Immature natural killer cell (primary cell): ENCODE measurements at regions not wholly inside any gene's neighbourhood (a gene's known extent, or its start where the extent isn't known, plus 50 kb on each side); places are given as distances from the start of the nearest gene placed in this dataset.
A peak's percentile ranks its signal among the peaks of the same experiment; 100 is the strongest.

ENCODE experiments used
- DNase-seq, 3 donors: peaks; one replicate each; pipeline ENCODE4 v3.0.0; 2022; ENCODE audit warnings: mixed read lengths in 1 of 3
- H3K27ac Mint-ChIP-seq, 6 donors: one replicate each; pipeline ENCODE4 v1.8.0; 2020; ENCODE audit warnings: mixed read lengths in 6 of 6, mild to moderate bottlenecking in 5 of 6, inconsistent platforms in 4 of 6, moderate library complexity in 3 of 6
- H3K27me3 Mint-ChIP-seq, 3 donors: one replicate each; pipeline ENCODE4 v1.8.0; 2020 to 2021; ENCODE audit warnings: low read depth in 3 of 3, mild to moderate bottlenecking in 3 of 3, mixed read lengths in 3 of 3, moderate library complexity in 3 of 3, inconsistent platforms in 1 of 3
- H3K36me3 Mint-ChIP-seq, 3 donors: one replicate each; pipeline ENCODE4 v1.8.0; 2020; ENCODE audit warnings: mixed read lengths in 3 of 3, inconsistent platforms in 2 of 3, mild to moderate bottlenecking in 2 of 3
- H3K4me1 Mint-ChIP-seq, 2 donors: one replicate each; pipeline ENCODE4 v1.8.0; 2020; ENCODE audit warnings: inconsistent platforms in 2 of 2, mild to moderate bottlenecking in 2 of 2, mixed read lengths in 2 of 2, moderate library complexity in 1 of 2
- H3K4me3 Mint-ChIP-seq, 5 donors: one replicate each; pipeline ENCODE4 v1.8.0; 2020; ENCODE audit warnings: mild to moderate bottlenecking in 5 of 5, mixed read lengths in 5 of 5, inconsistent platforms in 3 of 5, moderate library complexity in 3 of 5
- H3K9me3 Mint-ChIP-seq, 6 donors: one replicate each; pipeline ENCODE4 v1.8.0; 2020; ENCODE audit warnings: mild to moderate bottlenecking in 6 of 6, mixed read lengths in 6 of 6, inconsistent platforms in 4 of 6, moderate library complexity in 3 of 6

DNA sequence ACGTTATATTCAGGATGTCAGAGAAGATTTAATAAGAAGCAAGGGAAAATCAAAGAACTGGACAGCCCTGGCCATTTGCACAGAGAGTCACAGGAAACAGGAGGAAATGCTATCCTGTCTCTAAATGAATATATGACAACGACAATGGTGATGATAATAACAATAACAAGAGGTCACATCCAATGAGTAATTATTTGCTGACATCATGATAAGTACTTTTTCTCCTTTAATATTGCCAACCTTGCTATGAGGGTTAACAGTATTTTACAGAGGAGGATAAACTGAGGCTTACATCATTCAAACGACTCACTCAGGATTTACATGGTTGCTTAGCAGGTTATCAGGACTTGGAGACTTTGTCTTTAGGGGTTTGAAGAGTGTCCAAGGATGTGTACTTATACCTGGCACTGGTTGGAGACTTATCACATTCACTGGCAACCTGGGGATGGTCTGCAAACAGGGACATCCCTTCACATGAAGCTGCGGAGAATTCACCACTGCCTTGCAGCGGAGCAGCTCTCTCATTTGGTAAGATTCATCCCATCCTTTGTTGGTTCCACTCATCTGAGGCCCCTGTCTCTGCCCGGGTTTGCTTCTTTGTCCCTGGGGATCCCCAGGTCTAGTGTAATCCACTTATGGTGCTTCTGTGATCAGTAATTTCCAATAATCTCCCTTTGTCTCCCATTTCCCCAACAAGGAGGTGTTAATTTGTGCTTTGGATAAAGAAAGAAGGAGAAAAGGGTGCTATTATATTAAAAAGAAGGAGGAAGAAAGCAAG, 637.8 kb downstream of the BCL11B start:
- H3K27ac Mint-ChIP-seq: no peak overlapping the region
- no peaks in the 10 kb centered on the region for H3K36me3 Mint-ChIP-seq

DNA sequence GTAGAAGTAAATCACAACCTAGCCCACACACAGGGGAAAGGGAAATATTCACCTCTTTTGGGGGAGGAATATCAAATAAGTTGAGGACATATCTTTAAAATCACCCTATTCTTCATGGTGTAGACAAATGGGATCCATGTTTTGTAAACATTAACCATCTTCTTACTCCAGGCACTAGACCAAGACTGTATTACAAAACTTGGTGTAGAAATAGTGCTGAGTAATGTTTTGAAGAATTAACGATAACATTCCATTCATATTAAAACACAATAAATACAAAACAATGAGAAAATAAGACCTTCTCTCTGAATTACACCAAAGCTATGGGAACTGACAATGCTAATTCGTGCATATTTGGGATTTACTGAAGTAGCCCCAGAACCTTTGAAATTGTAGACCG, 633.6 kb downstream of the BCL11B start:
- Mint-ChIP-seq H3K9me3 (peaks cover 0 to 5% (median 0%) of the 10 kb centered on the region in 6 donors), H3K27me3 (peaks cover 0 to 5% (median 2%) of the 10 kb centered on the region in 3 donors), H3K36me3 (no peaks in the 10 kb centered on the region), H3K27ac (no peak overlapping the region), H3K4me3 (no peak overlapping the region), H3K4me1 (no peaks in the 10 kb centered on the region)
- no peak for DNase-seq

More for the DNA sequence above, 637.8 kb downstream of the BCL11B start:
- DNase-seq: no peak
- no peaks in the 10 kb centered on the region for H3K9me3 Mint-ChIP-seq
- peaks cover 0 to 2% (median 0%) of the 10 kb centered on the region in 3 donors for H3K27me3 Mint-ChIP-seq
- no peaks in the 10 kb centered on the region for H3K4me1 Mint-ChIP-seq
- no peak overlapping the region for H3K4me3 Mint-ChIP-seq

DNA sequence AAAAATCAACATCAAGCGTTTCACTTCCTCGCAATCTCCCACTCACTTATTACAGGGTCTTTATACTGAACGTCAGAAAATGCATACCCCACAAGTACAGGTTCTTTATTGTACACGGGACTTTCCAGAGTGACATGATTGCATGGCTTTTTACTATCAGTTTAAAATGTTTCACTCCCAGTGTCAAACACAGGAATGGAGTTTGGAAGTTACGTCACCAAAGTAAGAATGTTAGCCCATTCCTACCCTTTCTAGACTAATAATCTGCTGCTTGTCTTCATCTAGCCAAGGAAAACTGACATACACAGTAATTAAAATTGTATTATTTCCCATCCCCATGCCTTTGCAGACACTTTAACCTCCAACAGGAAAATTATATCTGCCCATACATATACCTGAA, 624.2 kb downstream of the BCL11B start:
- H3K4me1 Mint-ChIP-seq: no peaks in the 10 kb centered on the region
- no peak overlapping the region for H3K4me3 Mint-ChIP-seq
- H3K36me3 Mint-ChIP-seq: no peaks in the 10 kb centered on the region
- no peak overlapping the region for H3K27ac Mint-ChIP-seq
- peaks cover 1 to 11% (median 5%) of the 10 kb centered on the region in 3 donors for H3K27me3 Mint-ChIP-seq
- peaks cover 0 to 4% (median 0%) of the 10 kb centered on the region in 6 donors for H3K9me3 Mint-ChIP-seq
- DNase-seq: no peak

DNA sequence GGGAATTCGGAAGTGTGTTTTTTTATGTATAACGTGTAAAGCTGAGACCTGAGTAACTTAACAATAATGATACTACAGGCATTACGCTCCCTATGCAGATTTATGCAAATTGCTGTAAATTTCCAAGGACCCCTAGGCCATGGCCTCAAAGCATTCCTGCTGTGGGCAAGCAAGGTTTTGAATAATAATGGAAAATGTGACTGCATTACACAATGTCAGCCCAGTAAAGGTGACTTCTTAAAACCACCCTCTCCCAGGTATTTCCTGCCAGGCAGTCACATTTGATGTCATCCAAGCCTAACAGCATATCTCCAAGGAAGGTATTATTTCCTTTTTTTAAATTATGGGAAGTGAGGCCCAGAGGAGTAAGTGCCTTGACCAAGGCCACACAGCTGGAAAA, 621.0 kb downstream of the BCL11B start:
- no peak overlapping the region for H3K27ac Mint-ChIP-seq
- H3K36me3 Mint-ChIP-seq: peaks cover 0 to 3% (median under 1%) of the 10 kb centered on the region in 3 donors
- no peak overlapping the region for H3K4me3 Mint-ChIP-seq

DNA sequence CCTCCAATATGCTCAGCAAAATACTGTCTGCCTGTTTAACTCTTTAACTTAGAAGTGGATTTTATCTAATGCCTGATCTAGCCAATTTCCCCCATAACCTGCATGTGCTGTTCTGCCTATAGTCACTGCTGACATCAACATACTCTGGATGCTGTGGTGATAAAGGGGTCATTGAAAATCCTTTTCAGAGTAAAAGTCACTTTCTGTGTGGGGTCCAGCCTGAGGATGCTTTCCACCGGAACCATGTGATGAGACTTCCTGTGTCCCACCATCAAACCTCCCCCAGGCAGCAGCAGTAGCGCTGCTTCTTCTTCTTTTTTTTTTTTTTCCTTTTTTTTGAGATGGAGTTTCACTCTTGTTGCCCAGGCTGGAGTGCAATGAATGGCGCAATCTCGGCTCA, 607.0 kb downstream of the BCL11B start:
- Mint-ChIP-seq H3K36me3 (no peaks in the 10 kb centered on the region), H3K27ac (no peak overlapping the region), H3K27me3 (peaks cover 0 to 7% (median 4%) of the 10 kb centered on the region in 3 donors), H3K9me3 (no peaks in the 10 kb centered on the region), H3K4me3 (no peak overlapping the region), H3K4me1 (no peaks in the 10 kb centered on the region)
- DNase-seq: no peak

More for the DNA sequence above, 621.0 kb downstream of the BCL11B start:
- Mint-ChIP-seq H3K27me3 (peaks cover 0 to 6% (median 4%) of the 10 kb centered on the region in 3 donors), H3K9me3 (peaks cover under 1 to 11% (median 8%) of the 10 kb centered on the region in 6 donors), H3K4me1 (no peaks in the 10 kb centered on the region)
- no peak for DNase-seq

DNA sequence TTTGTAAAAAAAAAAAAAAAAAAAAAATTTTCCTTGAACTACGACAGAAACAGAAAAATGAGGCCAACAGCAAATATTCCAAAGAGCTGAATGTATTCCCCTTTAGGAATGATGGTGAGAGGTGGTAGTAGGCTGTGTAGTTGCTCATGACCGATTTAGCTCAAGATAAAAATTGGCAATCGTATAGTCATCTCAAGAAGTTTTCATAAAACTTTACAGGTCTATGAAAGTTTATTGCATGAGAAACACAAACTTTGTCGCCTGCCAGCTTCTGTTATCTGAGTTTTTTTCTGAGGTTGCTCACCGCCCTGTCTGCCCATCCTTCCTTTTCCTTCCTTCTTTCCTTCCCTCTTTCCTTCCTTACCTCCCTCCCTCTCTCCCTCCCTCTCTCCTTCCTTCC, 605.5 kb downstream of the BCL11B start:
- Mint-ChIP-seq H3K36me3 (no peaks in the 10 kb centered on the region), H3K27ac (no peak overlapping the region), H3K27me3 (peaks cover 1 to 14% (median 4%) of the 10 kb centered on the region in 3 donors), H3K9me3 (no peaks in the 10 kb centered on the region), H3K4me1 (no peaks in the 10 kb centered on the region), H3K4me3 (no peak overlapping the region)
- DNase-seq: no peak

DNA sequence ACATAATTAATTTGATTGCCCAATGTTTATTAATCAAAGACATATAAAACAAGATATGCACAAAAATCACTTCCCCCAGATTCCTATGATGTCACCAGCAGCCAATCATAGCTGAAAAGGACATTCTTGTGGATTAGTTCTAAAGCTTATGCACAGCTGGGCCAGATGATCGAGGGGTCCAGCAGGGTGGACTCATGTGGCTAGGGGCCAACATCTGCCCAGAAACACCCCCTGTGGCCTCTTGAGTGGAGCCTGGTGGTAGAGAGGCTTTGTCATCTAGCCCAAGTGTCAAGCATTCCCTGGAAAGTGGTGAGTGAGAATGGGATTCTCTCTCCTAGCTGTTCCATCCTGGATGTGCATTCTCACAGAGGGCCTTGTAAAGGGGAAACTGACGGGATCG, 590.0 kb downstream of the BCL11B start:
- Mint-ChIP-seq H3K4me3 (no peak overlapping the region), H3K27me3 (peaks cover 11 to 19% (median 14%) of the 10 kb centered on the region in 3 donors), H3K36me3 (peaks cover 0 to 4% (median 3%) of the 10 kb centered on the region in 3 donors), H3K4me1 (no peaks in the 10 kb centered on the region), H3K9me3 (peaks cover 3 to 12% (median 6%) of the 10 kb centered on the region in 6 donors), H3K27ac (no peak overlapping the region)
- no peak for DNase-seq

DNA sequence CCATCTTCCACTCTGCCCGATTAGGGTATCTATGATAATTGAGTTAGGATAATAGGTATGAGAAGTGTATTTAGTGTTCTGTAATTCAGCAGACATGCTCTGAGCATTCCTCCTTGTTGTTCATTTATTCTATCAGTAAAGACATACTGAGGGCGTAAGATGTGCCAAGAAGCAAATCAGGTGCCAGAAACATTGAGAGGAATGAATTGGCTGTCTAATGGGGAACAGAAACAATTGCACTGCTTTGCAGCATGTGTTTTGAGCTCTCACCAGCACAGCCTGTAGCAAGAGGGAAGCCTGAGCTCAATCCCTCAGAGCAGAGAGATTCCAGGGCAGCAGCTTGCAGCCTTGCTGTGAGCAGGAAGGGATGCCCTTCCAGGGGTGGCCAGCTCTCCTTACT, 589.3 kb downstream of the BCL11B start:
- H3K4me3 Mint-ChIP-seq: no peak overlapping the region
- H3K4me1 Mint-ChIP-seq: no peaks in the 10 kb centered on the region
- H3K27ac Mint-ChIP-seq: peak overlapping the region in 1 of 6 donors; percentile 13
- peaks cover 0 to 4% (median 3%) of the 10 kb centered on the region in 3 donors for H3K36me3 Mint-ChIP-seq
- H3K27me3 Mint-ChIP-seq: peaks cover 10 to 21% (median 11%) of the 10 kb centered on the region in 3 donors
- DNase-seq: no peak
- peaks cover 3 to 7% (median 5%) of the 10 kb centered on the region in 6 donors for H3K9me3 Mint-ChIP-seq

DNA sequence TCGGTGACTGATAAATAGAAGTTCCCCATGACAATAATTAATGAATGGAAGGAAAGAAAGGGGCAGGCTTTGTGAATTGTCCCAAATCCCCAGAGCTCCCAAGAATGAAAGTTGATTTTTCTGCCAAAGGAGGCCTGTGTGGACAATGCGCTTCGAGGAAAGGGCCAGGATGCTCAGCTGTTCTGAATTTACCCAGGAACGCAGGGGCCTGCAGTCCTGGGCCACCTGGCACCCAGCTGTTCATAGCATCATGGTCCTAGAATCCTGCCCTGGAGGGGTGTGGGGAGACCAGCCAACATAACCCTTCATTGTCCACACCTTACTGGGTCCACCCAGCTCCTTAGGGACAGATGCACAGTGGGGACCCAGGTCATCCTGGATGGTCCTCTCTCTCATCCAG, 587.5 kb downstream of the BCL11B start:
- peaks cover 0 to 2% (median 0%) of the 10 kb centered on the region in 6 donors for H3K9me3 Mint-ChIP-seq
- H3K27me3 Mint-ChIP-seq: peaks cover 5 to 17% (median 13%) of the 10 kb centered on the region in 3 donors
- H3K4me1 Mint-ChIP-seq: no peaks in the 10 kb centered on the region
- no peak for DNase-seq
- H3K27ac Mint-ChIP-seq: no peak overlapping the region
- peaks cover 0 to 3% (median 0%) of the 10 kb centered on the region in 3 donors for H3K36me3 Mint-ChIP-seq
- H3K4me3 Mint-ChIP-seq: no peak overlapping the region

DNA sequence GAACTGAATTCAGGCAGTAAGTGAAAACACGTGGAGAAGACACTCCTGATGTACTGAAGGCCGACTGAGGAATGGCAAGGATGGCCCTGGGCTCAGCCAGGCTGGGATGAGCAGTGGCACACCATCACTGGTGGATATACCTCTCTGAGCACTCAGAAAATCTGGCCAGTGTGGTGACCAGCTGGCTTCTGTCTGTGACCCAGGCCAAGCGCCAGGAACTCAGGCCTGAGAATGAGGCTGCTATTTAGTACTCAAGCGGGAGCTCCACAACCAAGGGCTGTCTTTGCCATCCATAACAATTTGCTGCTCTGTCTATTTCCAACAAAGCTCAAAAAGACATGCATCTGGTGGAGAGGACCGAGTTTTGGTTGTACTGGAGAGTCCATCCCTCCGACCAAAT, 586.3 kb downstream of the BCL11B start:
- no peak overlapping the region for H3K4me3 Mint-ChIP-seq
- no peaks in the 10 kb centered on the region for H3K4me1 Mint-ChIP-seq
- peaks cover 0 to 2% (median 0%) of the 10 kb centered on the region in 6 donors for H3K9me3 Mint-ChIP-seq
- H3K36me3 Mint-ChIP-seq: no peaks in the 10 kb centered on the region
- no peak for DNase-seq
- peaks cover 2 to 11% (median 9%) of the 10 kb centered on the region in 3 donors for H3K27me3 Mint-ChIP-seq
- H3K27ac Mint-ChIP-seq: no peak overlapping the region

DNA sequence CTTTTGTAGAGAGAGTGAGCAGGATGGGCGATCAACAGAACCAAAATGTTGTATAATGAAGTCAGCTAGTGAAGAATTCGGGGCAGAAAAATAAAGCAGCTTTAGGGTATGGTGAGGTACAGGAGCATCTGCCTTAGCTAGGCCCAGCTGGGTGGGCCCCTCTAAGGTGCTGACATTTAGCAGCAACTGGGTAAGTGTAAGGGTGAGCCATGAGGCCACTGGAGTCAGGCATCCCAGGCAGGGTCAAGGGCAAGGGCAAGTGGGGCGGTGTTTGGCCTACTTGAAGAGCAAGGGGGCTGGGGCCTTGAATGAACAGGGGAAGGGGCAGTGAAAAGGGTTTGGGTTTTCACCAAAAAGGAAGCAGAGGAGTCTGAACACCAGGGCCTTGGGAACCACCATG, 583.6 kb downstream of the BCL11B start:
- no peaks in the 10 kb centered on the region for H3K36me3 Mint-ChIP-seq
- H3K9me3 Mint-ChIP-seq: peaks cover 0 to 2% (median 0%) of the 10 kb centered on the region in 6 donors
- DNase-seq: no peak
- peaks cover 3 to 9% (median 4%) of the 10 kb centered on the region in 3 donors for H3K27me3 Mint-ChIP-seq
- no peak overlapping the region for H3K4me3 Mint-ChIP-seq
- no peaks in the 10 kb centered on the region for H3K4me1 Mint-ChIP-seq
- peak overlapping the region in 1 of 6 donors; percentile 20 for H3K27ac Mint-ChIP-seq

DNA sequence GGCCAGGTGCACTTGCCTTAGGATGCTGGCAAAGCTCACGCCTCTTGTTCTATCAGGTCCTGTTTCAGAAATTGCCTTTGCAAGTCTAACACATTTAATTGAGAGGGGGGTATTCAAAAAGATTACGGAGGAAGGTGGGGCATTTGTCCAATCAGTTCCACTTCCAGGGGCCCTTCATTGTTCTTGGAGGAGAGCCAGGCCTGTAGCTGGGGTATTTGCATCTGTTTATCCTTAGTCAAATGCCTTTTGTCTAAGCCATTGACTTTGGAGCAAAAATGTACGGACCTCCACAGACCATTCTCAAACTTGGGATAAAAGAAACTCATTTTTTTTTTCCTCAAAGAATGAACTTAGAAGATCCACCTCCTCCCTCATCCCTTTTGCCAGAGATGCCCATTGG, 582.0 kb downstream of the BCL11B start:
- DNase-seq: no peak
- H3K27me3 Mint-ChIP-seq: peaks cover 3 to 7% (median 4%) of the 10 kb centered on the region in 3 donors

DNA sequence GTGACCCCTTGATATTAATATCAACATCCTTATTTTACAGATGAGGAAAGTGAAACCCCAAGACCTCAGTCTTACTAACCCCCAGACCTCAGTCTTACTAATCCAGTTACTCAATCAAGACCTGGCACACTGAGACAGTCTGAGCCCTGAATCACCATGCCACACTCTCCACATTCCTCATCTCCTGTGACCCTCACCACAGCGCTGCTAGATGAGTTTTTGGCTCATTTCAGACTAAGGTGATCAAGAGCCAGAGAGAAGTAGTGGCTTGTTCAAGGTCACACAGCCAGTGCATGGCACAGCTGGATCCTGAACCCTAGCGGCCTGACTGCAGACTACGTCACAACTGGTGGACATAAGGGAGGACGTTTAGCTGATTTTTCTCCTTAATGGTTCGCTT, 579.2 kb downstream of the BCL11B start:
- Mint-ChIP-seq H3K4me1 (no peaks in the 10 kb centered on the region), H3K36me3 (peaks cover 0 to 11% (median 7%) of the 10 kb centered on the region in 3 donors), H3K4me3 (no peak overlapping the region)

More for the DNA sequence above, 582.0 kb downstream of the BCL11B start:
- H3K27ac Mint-ChIP-seq: no peak overlapping the region
- no peaks in the 10 kb centered on the region for H3K9me3 Mint-ChIP-seq
- no peak overlapping the region for H3K4me3 Mint-ChIP-seq
- H3K4me1 Mint-ChIP-seq: no peaks in the 10 kb centered on the region
- H3K36me3 Mint-ChIP-seq: no peaks in the 10 kb centered on the region

DNA sequence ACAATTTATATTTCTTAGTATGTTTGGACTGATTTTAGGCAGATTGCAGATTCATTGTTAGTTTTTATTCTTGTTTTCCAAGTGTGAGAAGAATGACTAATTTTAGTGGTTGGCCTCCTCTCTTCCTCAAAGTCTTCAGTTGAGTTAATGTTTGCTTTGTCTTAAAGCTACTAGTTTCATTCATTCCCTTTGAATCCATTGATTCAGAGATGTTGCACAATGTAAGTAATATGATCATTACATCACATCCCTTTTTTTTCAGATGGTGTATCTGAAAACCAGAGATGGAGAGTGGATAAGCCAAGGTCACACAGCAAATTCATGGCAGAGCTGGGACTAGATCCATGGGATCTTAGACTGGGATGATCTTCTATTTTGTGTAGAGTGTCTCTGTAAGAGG, 577.5 kb downstream of the BCL11B start:
- peaks cover 1 to 5% (median 4%) of the 10 kb centered on the region in 3 donors for H3K27me3 Mint-ChIP-seq
- H3K36me3 Mint-ChIP-seq: peaks cover 0 to 11% (median 7%) of the 10 kb centered on the region in 3 donors
- H3K9me3 Mint-ChIP-seq: peaks cover 0 to 11% (median 5%) of the 10 kb centered on the region in 6 donors
- no peak overlapping the region for H3K27ac Mint-ChIP-seq
- no peak for DNase-seq
- H3K4me1 Mint-ChIP-seq: no peaks in the 10 kb centered on the region
- no peak overlapping the region for H3K4me3 Mint-ChIP-seq

More for the DNA sequence above, 579.2 kb downstream of the BCL11B start:
- peaks cover 4 to 7% (median 5%) of the 10 kb centered on the region in 3 donors for H3K27me3 Mint-ChIP-seq
- H3K9me3 Mint-ChIP-seq: peaks cover 0 to 11% (median 5%) of the 10 kb centered on the region in 6 donors
- H3K27ac Mint-ChIP-seq: no peak overlapping the region
- DNase-seq: no peak
